ENCODE measurements at regions not wholly inside any gene's neighbourhood (a gene's known extent, or its start where the extent isn't known, plus 50 kb on each side); places are given as distances from the start of the nearest gene placed in this dataset.

DNA sequence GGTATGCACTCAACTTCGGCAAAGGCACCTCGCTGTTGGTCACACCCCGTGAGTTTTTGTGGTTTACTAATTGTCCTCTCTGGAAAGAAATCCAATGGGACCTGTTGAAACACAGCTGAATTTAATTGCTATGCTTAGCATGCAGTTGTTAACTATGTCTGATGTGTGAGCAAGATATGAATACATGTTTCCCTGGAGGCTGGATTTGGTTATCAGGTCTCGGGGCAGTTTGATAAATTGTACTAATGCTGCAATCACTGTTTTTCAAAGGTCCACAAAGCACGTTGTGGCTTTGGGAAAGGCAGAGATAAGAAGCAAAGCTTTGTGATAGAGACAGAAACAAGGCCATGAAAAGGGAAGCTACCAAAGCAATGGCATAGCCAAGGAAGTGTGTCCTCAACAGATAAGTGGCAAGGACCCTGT is 91.3 kb downstream of the DAD1 start:
- TF ChIP-seq EZH2 (IDR thresholded peaks at IDR 0.05; ENCODE audit: insufficient read depth, poor library complexity, severe bottlenecking) (no peak), EZH2phosphoT487 (IDR thresholded peaks at IDR 0.05; ENCODE audit: insufficient read depth, low read depth) (no peak)

All from GM23248 (cell line).